IPS-NIHi7 (cell line): ENCODE measurements at regions not wholly inside any gene's neighbourhood (a gene's known extent, or its start where the extent isn't known, plus 50 kb on each side); places are given as distances from the start of the nearest gene placed in this dataset.
"Not testable (repeated sequence)": the region's sequence is repeated elsewhere in the genome, so short reads cannot be mapped to it uniquely, and the experiment has no call there.

ENCODE experiments used
- DNase-seq: peaks from one replicate; pipeline ENCODE4 v3.0.0; 2012; ENCODE audit warnings: mixed read lengths; ENCODE audit errors: extremely low spot score

DNA sequence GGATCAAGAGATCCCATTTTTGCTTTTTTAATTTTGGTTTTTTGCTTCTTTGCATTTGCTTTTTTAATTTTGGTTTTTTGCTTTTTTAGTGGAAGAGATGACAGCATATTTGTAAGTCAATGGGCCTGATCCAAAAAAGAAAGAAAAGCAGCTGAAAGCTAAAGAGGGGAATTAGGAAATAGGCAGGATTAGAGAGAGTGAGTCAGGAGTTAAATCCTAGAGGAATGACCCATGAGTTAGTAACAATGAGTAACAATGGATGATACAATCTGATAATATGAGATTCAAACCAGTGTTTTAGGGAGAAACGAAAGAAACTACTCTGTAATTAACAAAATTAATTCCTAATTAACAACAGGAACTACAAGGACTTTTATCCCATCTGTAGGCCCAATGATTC lies 111.2 kb upstream of the SGCG start:
- DNase-seq = no peak

DNA sequence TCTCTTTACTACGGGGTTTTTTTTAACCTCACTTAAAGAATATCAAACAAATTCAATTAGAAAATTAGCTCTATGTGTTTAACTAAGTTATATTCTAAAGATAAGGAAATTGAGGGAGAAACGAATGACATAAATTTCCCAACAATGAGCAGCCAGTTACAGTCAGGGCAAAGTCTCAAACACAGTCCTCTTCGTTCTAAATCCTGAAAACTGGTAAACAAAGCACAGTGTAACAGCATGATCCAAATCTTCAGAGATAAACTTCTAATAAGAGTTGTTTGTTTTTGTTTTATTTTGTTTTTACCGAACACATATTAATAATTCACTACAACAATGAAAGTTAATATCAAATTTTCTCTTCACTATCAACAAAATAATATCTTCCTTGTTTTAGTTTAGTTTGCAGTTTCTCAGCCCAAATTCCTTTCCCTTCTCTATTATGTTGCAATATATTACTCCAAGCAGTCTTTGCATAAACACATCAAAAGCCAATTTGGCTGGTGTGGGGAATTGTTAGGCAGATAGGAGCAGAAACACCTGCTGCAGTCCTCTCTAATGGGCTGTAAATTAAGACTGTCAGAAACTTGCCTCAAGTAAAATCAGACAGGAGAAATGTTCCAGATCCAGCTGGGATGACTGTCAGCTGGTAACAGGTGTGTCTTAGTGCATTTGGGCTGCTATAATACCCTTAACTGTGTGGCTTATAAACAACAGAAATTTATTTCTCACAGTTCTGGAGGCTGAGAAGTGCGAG lies 106.5 kb upstream of the SGCG start:
- no peak for DNase-seq

DNA sequence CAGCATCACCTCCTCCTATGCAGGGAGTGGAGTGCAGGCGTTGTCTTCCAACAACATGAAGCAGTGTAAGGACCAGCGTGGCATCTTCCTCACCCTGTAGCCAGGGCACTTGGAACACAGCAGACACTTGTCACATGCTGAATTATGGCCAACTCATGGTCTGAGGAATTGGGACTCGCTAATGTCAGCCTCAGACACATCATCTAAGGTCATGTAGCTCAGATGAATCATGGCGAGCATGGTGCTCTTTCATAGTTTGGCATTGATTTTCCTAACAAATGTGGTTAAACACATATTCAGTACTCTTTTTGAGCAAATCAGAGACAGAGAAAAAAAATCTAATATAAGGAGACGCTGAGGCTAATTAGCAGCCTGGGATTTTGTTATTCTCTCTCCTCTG lies 99.6 kb upstream of the SGCG start:
- DNase-seq = no peak

DNA sequence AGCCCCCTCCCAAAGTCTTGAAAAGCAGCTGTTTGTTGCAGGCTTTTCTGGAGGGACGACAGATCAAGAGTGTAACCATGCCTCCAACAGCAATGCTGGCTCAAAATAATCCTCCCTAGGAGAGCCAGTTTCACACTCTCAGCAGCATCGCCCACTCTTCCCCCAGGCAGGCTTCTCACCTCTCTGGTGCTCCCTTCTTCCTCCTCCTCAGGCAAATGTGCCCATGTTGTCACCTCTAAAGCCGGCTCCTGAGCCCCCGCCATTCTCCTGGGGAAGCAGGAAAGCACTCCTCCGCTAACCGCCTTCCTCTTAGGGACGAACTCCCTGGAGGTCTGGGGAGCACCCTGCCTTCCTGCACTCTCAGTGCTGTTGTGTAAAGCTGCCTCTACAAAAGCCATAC lies 98.9 kb upstream of the SGCG start:
- DNase-seq = no peak

DNA sequence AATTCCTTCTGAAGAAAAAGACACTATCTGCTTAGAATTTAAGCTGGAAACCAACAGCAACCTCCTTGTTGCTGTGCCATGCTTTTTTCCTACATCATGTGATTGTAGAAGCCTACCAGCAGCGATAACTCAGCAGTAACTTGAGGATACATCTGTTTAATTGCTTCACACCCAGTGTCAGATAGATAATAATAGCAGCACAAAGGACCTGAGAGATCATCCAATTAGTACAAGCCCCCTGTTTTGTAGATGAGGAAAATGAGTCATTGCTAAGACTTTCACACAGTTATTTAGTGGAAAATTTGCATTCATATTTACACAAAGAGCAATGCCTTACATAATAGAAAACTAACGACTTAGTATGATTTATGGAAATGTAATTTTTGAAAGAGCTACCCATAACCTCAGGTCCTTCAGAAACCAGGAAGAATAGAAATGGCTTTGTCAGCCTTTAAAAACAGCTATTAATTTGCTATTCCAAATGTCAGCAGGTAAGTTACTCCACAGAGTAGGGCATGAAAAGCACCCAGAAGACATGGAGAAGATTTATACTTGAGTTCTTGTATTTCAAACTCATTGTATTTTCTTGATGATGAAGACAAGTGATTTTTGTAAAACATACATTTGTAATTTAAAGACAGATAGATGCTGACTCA lies 93.7 kb upstream of the SGCG start:
- DNase-seq = no peak

DNA sequence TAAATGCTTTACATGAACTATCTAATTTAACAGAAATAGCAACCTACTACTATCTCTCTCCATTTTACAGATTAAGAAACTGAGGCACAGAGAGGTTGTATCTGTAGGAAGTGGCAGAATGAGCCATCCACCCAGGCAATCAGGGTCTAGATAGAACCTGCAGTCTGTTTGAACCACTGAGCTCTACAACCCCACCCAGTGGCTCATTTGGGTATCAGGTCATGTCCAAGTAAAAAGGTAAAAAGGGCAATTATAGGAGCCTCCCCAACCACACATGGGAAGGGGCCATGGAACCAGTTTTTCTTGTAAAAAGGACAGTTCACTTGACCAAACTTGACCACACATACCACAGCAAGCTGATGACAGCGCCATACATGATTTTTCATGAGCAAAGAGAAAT lies 92.9 kb upstream of the SGCG start:
- peak; percentile 74 for DNase-seq

DNA sequence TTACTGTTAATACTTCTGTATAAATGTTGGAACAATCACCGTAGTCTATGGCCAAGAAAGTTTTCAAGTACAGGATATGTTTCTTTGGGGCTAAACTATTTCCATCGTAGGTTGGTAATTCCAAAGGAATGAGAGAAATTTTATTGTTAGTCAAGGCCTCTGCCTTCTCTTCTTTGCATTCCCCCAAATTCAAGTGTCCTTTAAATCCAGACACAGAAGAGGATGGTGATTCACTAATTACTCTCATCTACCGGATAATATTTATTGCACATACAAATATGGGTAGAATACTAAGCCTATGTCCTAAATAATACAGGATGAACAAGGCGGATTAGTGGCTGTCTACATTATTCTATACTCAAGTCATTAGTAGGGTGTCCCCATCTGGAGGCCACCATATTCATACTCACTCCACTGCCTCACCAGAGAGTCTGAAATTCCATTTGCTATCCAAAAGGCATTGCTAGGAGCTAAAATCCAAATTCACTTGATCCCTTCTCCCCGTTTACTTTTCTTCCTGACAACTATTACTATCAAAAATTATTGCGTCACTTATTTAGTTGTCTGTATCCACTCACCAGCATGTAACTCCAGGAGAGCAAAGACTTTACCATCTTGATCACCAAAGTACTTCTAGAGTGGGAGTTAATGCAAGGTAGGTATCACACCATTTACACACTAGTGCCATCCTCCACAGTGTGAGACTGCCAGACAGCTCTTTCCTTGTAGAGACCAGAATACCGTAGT lies 82.4 kb upstream of the SGCG start:
- no peak for DNase-seq

DNA sequence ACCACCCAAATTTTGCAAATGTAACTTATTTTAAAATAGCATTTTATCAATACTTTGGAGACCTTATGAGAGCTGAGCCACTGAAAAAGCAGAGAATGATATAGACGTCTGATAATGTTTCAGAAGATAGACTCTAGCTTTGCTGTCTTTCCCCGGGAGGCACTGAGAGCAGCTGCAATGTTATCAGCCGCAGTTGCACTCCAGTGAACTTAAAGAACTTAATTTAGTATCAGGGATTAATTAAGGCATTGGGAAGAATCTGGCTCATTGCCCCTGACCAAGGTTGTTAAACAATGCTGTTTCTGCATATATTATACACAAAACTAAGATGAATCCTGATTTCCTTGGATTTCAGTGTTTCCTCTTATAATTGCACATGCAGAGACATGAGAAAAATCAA lies 75.7 kb upstream of the SGCG start:
- no peak for DNase-seq

DNA sequence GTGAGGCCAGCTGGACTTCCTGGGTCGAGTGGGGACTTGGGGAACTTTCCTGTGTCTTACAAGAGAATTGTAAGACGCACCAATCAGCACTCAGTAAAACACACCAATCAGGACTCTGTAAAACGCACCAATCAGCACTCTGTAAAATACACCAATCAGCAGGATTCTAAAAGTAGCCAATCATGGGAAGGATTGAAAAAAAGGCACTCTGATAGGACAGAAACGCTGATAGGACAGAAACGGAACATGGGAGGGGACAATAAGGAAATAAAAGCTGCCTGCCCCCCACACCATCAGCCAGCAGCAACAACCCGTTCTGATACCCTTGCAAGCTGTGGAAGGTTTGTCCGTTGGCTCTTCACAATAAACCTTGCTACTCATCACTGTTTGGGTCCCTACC lies 73.1 kb upstream of the SGCG start:
- no peak for DNase-seq

DNA sequence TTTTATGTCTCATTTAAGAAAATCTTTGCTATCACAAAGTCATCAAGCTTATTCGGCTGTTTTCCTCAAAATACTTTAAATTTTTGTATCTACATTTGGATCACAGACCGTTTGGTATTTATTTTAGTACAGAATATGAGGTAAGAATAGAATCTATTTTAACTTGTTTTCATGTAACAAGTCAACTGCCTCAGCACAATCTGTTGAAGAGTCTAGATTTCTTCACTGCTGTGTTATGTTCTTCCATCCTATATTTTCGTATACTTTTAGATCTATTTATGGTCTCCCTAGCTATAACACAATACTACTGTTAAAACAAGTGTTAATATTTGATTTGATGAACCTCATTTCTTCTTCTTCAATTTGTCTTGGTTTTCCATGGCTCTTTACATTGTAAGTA lies 61.6 kb upstream of the SGCG start:
- no peak for DNase-seq

DNA sequence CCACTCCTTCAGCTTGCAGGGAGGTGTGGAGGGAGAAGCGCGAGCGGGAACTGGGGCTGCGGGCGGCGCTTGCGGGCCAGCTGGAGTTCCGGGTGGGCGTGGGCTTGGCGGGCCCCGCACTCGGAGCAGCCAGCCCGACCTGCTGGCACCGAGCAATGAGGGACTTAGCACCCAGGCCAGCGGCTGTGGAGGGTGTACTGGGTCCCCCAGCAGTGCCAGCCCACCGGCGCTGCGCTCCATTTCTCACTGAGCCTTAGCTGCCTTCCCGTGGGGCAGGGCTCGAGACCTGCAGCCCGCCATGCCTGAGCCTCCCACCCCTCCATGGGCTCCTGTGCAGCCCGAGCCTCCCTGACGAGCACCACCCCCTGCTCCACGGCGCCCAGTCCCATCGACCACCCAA lies 53.2 kb upstream of the SGCG start:
- DNase-seq = not testable (repeated sequence)

DNA sequence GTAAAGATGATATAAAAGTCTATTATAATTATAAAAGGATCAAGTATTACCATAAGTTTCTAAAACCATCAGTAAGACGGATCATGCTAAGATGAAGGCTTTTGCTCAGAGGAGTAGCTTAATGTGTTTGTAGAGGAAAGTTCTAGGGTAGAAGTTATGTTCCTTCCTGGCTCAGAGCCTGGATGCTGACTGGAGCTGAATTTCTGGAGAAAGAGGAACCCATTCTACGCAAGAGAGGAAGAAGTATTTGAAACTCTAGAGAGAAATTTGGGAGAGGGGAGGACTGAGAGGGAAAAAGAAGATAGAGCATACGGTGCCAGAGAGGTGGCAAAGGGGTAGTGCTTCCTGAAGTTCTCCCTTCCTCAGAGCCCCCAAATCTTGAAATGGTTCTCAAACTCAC lies 51.4 kb upstream of the SGCG start:
- no peak for DNase-seq
